Left ventricle myocardium inferior (tissue), 1 donor: ENCODE measurements at regions not wholly inside any gene's neighbourhood (a gene's known extent, or its start where the extent isn't known, plus 50 kb on each side); places are given as distances from the start of the nearest gene placed in this dataset.

Source experiments
- DNase-seq: peaks from one replicate; pipeline ENCODE4 v3.0.0-alpha.2; 2020
- H3K27ac ChIP-seq: fragments of 200-600 bp; replicated peaks from 2 replicates; pipeline ENCODE4 v1.8.0; 2021
- H3K27me3 ChIP-seq: fragments of 200-600 bp; 2 replicates; pipeline ENCODE4 v1.8.0; 2021; ENCODE audit warnings: low read depth
- H3K36me3 ChIP-seq: fragments of 200-600 bp; 2 replicates; pipeline ENCODE4 v1.8.0; 2021
- H3K4me1 ChIP-seq: fragments of 200-600 bp; 2 replicates; pipeline ENCODE4 v1.8.0; 2021
- H3K4me3 ChIP-seq: fragments of 200-600 bp; 2 replicates; pipeline ENCODE4 v1.8.0; 2021; ENCODE audit warnings: mild to moderate bottlenecking, moderate library complexity
- H3K9me3 ChIP-seq: fragments of 200-600 bp; replicated peaks from 2 replicates; pipeline ENCODE4 v1.8.0; 2021
- intact Hi-C: fragments of 100-400 bp; cut with micrococcal nuclease; formaldehyde crosslinking; loops from one replicate; pipeline ENCODE4 v1.11.0; 2022
- TF ChIP-seq, protein P1 (sequence below): fragments of 200-600 bp; IDR thresholded peaks from 2 replicates; pipeline ENCODE4 v1.8.0; 2021; ENCODE audit warnings: antibody characterized with exemption, mild to moderate bottlenecking, borderline replicate concordance
- donor health status: DM: no; HTN: yes; CAD: no; lungs with severe emphysema.

DNA sequence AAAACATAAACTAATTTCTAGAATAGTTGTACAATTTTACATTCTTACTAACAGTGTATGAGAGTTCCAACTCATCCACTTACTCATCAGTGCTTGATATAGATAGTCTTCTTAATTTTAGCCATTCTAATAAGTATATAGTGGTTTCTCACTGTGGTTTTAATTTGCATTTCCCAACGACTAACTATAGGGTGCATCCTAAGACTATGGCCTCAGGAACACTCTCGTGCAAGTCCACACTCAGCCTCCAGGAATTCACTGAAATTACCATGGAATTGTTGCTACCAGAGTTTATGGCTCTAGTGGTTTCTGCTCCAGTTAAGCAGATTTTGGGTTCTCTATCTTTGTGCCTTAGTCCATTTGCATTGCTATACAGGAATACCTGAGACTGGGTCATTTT is 60.1 kb upstream of the GUCY1A2 start:
- Histone ChIP-seq H3K27ac (no peak overlapping the region), H3K4me1 (no peaks in the 10 kb centered on the region), H3K9me3 (peaks cover 16% of the 10 kb centered on the region), H3K27me3 (no peaks in the 10 kb centered on the region), H3K4me3 (no peak overlapping the region), H3K36me3 (no peaks in the 10 kb centered on the region)
- DNase-seq: no peak
- TF ChIP-seq, protein P1, sequence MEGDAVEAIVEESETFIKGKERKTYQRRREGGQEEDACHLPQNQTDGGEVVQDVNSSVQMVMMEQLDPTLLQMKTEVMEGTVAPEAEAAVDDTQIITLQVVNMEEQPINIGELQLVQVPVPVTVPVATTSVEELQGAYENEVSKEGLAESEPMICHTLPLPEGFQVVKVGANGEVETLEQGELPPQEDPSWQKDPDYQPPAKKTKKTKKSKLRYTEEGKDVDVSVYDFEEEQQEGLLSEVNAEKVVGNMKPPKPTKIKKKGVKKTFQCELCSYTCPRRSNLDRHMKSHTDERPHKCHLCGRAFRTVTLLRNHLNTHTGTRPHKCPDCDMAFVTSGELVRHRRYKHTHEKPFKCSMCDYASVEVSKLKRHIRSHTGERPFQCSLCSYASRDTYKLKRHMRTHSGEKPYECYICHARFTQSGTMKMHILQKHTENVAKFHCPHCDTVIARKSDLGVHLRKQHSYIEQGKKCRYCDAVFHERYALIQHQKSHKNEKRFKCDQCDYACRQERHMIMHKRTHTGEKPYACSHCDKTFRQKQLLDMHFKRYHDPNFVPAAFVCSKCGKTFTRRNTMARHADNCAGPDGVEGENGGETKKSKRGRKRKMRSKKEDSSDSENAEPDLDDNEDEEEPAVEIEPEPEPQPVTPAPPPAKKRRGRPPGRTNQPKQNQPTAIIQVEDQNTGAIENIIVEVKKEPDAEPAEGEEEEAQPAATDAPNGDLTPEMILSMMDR: no peak
- intact Hi-C loops: no loop called here

DNA sequence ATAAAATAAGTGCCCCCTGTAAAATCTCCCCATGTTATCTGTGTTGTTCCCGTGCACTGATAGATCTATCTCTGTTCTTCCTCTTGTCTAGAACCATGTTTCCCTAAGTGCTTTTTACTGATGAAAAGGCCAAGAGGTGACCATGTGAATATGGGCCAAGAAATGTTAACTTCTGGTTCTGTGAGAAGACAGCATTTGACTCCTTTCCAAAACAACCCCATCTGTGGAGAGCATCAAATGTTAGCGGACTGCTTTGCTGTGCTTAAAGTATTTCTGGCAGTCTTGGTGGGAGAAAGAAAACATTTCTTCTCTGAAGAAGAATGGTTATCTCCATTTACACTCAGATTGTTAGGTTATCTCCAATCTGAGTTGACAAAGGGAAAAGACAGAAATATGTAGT is 58.6 kb upstream of the GUCY1A2 start:
- TF ChIP-seq, protein P1: no peak
- Histone ChIP-seq H3K4me1 (no peaks in the 10 kb centered on the region), H3K36me3 (no peaks in the 10 kb centered on the region), H3K9me3 (peaks cover 10% of the 10 kb centered on the region), H3K27me3 (no peaks in the 10 kb centered on the region), H3K4me3 (no peak overlapping the region), H3K27ac (no peak overlapping the region)
- no peak for DNase-seq
- intact Hi-C loops: no loop called here

DNA sequence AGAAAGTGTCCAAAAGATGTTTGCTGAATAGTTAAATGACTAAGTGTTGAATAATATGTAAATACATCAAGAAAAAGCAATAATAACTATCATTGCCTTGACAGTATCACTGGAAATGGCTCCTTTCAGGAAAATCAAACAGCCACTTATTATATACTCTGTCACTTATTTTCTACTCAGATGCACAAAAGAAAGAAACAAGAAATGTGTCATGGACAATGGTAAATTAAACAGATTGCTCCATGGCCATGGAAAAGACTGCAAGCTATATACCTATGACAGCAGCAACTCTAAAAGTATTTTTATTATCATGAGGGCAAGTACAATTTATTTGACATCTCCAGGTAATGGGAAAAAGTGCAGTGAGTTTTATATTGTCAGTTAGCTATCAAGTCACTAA is 52.9 kb upstream of the GUCY1A2 start:
- intact Hi-C loops: no loop called here
- Histone ChIP-seq H3K27me3 (no peaks in the 10 kb centered on the region), H3K4me3 (no peak overlapping the region), H3K4me1 (no peaks in the 10 kb centered on the region), H3K27ac (no peak overlapping the region), H3K9me3 (no peaks in the 10 kb centered on the region), H3K36me3 (no peaks in the 10 kb centered on the region)
- DNase-seq: no peak
- TF ChIP-seq, protein P1: no peak
